ENCODE measurements at regions not wholly inside any gene's neighbourhood (a gene's known extent, or its start where the extent isn't known, plus 50 kb on each side); places are given as distances from the start of the nearest gene placed in this dataset.

- Histone ChIP-seq H3K4me3 (ENCODE audit: low read length) (no peak overlapping the region), H3K4me1 (ENCODE audit: control insufficient read depth, low read length) (no peaks in the 10 kb centered on the region), H3K9me2 (replicated peaks; ENCODE audit: control insufficient read depth, low read length) (no peaks in the 10 kb centered on the region), H3F3A (ENCODE audit: control insufficient read depth, insufficient read depth) (no peaks in the 10 kb centered on the region), H3K4me2 (ENCODE audit: low read length) (no peak overlapping the region), H3K36me3 (ENCODE audit: control insufficient read depth, low read length) (no peaks in the 10 kb centered on the region), H3K27me3 (ENCODE audit: control insufficient read depth, low read length) (no peaks in the 10 kb centered on the region), H3K79me2 (ENCODE audit: control insufficient read depth, low read length) (no peaks in the 10 kb centered on the region), H3K27ac (ENCODE audit: low read depth, low read length) (no peak overlapping the region), H4K20me1 (ENCODE audit: control insufficient read depth, insufficient read depth, low read depth, low read length) (no peaks in the 10 kb centered on the region), H3K9me3 (ENCODE audit: control insufficient read depth, insufficient read depth, low read length) (no peaks in the 10 kb centered on the region)
- TF ChIP-seq CTCF (IDR thresholded peaks at IDR 0.05; ENCODE audit: low read depth, low read length, poor library complexity, severe bottlenecking) (no peak), EZH2phosphoT487 (IDR thresholded peaks at IDR 0.05; ENCODE audit: borderline replicate concordance, low read length) (no peak)
Measured at GRCh38 chr5:91607675-91608074, 224.6 kb upstream of the ARRDC3 start.

- Histone ChIP-seq H3K9me3 (ENCODE audit: control insufficient read depth, insufficient read depth, low read length) (no peaks in the 10 kb centered on the region), H3K9me2 (replicated peaks; ENCODE audit: control insufficient read depth, low read length) (no peaks in the 10 kb centered on the region), H3K79me2 (ENCODE audit: control insufficient read depth, low read length) (no peaks in the 10 kb centered on the region), H3F3A (ENCODE audit: control insufficient read depth, insufficient read depth) (no peaks in the 10 kb centered on the region), H4K20me1 (ENCODE audit: control insufficient read depth, insufficient read depth, low read depth, low read length) (no peaks in the 10 kb centered on the region), H3K27ac (ENCODE audit: low read depth, low read length) (no peak overlapping the region), H3K4me2 (ENCODE audit: low read length) (no peak overlapping the region), H3K4me1 (ENCODE audit: control insufficient read depth, low read length) (no peaks in the 10 kb centered on the region), H3K4me3 (ENCODE audit: low read length) (no peak overlapping the region), H3K27me3 (ENCODE audit: control insufficient read depth, low read length) (no peaks in the 10 kb centered on the region), H3K36me3 (ENCODE audit: control insufficient read depth, low read length) (no peaks in the 10 kb centered on the region)
- TF ChIP-seq CTCF (IDR thresholded peaks at IDR 0.05; ENCODE audit: low read depth, low read length, poor library complexity, severe bottlenecking) (no peak), EZH2phosphoT487 (IDR thresholded peaks at IDR 0.05; ENCODE audit: borderline replicate concordance, low read length) (no peak)
Measured at GRCh38 chr5:91599863-91600262, 216.7 kb upstream of the ARRDC3 start.

- Histone ChIP-seq H3K9me2 (replicated peaks; ENCODE audit: control insufficient read depth, low read length) (no peaks in the 10 kb centered on the region), H3K36me3 (ENCODE audit: control insufficient read depth, low read length) (no peaks in the 10 kb centered on the region), H3K4me3 (ENCODE audit: low read length) (no peak overlapping the region), H4K20me1 (ENCODE audit: control insufficient read depth, insufficient read depth, low read depth, low read length) (no peaks in the 10 kb centered on the region), H3F3A (ENCODE audit: control insufficient read depth, insufficient read depth) (no peaks in the 10 kb centered on the region), H3K79me2 (ENCODE audit: control insufficient read depth, low read length) (no peaks in the 10 kb centered on the region), H3K4me1 (ENCODE audit: control insufficient read depth, low read length) (no peaks in the 10 kb centered on the region), H3K9me3 (ENCODE audit: control insufficient read depth, insufficient read depth, low read length) (peaks cover 7% of the 10 kb centered on the region; the same call in 1 of the 2 replicates), H3K4me2 (ENCODE audit: low read length) (no peak overlapping the region), H3K27me3 (ENCODE audit: control insufficient read depth, low read length) (no peaks in the 10 kb centered on the region), H3K27ac (ENCODE audit: low read depth, low read length) (no peak overlapping the region)
- TF ChIP-seq EZH2phosphoT487 (IDR thresholded peaks at IDR 0.05; ENCODE audit: borderline replicate concordance, low read length) (no peak), CTCF (IDR thresholded peaks at IDR 0.05; ENCODE audit: low read depth, low read length, poor library complexity, severe bottlenecking) (no peak)
Measured at GRCh38 chr5:91598216-91598615, 215.1 kb upstream of the ARRDC3 start.

- no peak overlapping the region for H3K4me3 ChIP-seq (ENCODE audit: low read length)
Measured at GRCh38 chr5:91595424-91595823, 212.3 kb upstream of the ARRDC3 start.

More at GRCh38 chr5:91595424-91595823, 212.3 kb upstream of the ARRDC3 start:
- H3K9me2 ChIP-seq (replicated peaks; ENCODE audit: control insufficient read depth, low read length): no peaks in the 10 kb centered on the region
- H3K36me3 ChIP-seq (ENCODE audit: control insufficient read depth, low read length): no peaks in the 10 kb centered on the region
- H4K20me1 ChIP-seq (ENCODE audit: control insufficient read depth, insufficient read depth, low read depth, low read length): no peaks in the 10 kb centered on the region
- H3K79me2 ChIP-seq (ENCODE audit: control insufficient read depth, low read length): no peaks in the 10 kb centered on the region
- no peaks in the 10 kb centered on the region for H3K4me1 ChIP-seq (ENCODE audit: control insufficient read depth, low read length)
- TF ChIP-seq CTCF (IDR thresholded peaks at IDR 0.05; ENCODE audit: low read depth, low read length, poor library complexity, severe bottlenecking) (no peak), EZH2phosphoT487 (IDR thresholded peaks at IDR 0.05; ENCODE audit: borderline replicate concordance, low read length) (no peak)
- H3K27ac ChIP-seq (ENCODE audit: low read depth, low read length): no peak overlapping the region
- H3K9me3 ChIP-seq (ENCODE audit: control insufficient read depth, insufficient read depth, low read length): peaks cover 7% of the 10 kb centered on the region; the same call in 1 of the 2 replicates
- no peaks in the 10 kb centered on the region for H3K27me3 ChIP-seq (ENCODE audit: control insufficient read depth, low read length)
- H3F3A ChIP-seq (ENCODE audit: control insufficient read depth, insufficient read depth): no peaks in the 10 kb centered on the region
- no peak overlapping the region for H3K4me2 ChIP-seq (ENCODE audit: low read length)

Measured in DOHH2 (cell line).